Loucy (cell line): ENCODE measurements at regions not wholly inside any gene's neighbourhood (a gene's known extent, or its start where the extent isn't known, plus 50 kb on each side); places are given as distances from the start of the nearest gene placed in this dataset.

Source experiments
- H2AFZ ChIP-seq: fragments of 200-600 bp; sonication (generic); 2 replicates; pipeline ENCODE4 v1.6.0; 2016; ENCODE audit warnings: antibody characterized with exemption, mild to moderate bottlenecking, low read length, moderate library complexity
- H3F3A ChIP-seq: fragments of 200-600 bp; 2 replicates; pipeline ENCODE4 v1.6.0; 2016; ENCODE audit warnings: antibody characterized with exemption, low read depth, mild to moderate bottlenecking
- H3K27me3 ChIP-seq: fragments of 200-600 bp; sonication (generic); 2 replicates; pipeline ENCODE4 v1.6.1; 2014; ENCODE audit warnings: low read length, mild to moderate bottlenecking; ENCODE audit not compliant: insufficient read depth, poor library complexity, severe bottlenecking
- H3K36me3 ChIP-seq: fragments of 200-600 bp; sonication (generic); 2 replicates; pipeline ENCODE4 v1.6.1; 2016; ENCODE audit warnings: low read length; ENCODE audit not compliant: insufficient read depth
- H3K4me1 ChIP-seq: fragments of 200-600 bp; sonication (generic); 2 replicates; pipeline ENCODE4 v1.5.1; 2014; ENCODE audit warnings: low read length, mild to moderate bottlenecking; ENCODE audit not compliant: insufficient read depth, poor library complexity, severe bottlenecking
- H3K4me2 ChIP-seq: fragments of 200-600 bp; sonication (generic); 2 replicates; pipeline ENCODE4 v1.6.0; 2014; ENCODE audit warnings: antibody characterized with exemption, low read length, low read depth, mild to moderate bottlenecking; ENCODE audit not compliant: poor library complexity, severe bottlenecking
- H3K4me3 ChIP-seq: fragments of 200-600 bp; sonication (generic); 2 replicates; pipeline ENCODE4 v1.5.1; 2014; ENCODE audit warnings: low read length, mild to moderate bottlenecking, mixed read lengths; ENCODE audit not compliant: poor library complexity, severe bottlenecking
- H3K79me2 ChIP-seq: fragments of 200-600 bp; sonication (generic); 2 replicates; pipeline ENCODE4 v1.6.1; 2014; ENCODE audit warnings: low read length; ENCODE audit not compliant: insufficient read depth
- H3K9ac ChIP-seq: fragments of 200-600 bp; sonication (generic); 2 replicates; pipeline ENCODE4 v1.6.0; 2014; ENCODE audit warnings: mild to moderate bottlenecking, low read depth, low read length, moderate library complexity; ENCODE audit not compliant: poor library complexity, severe bottlenecking
- H3K9me2 ChIP-seq: fragments of 200-600 bp; sonication (generic); replicated peaks from 2 replicates; pipeline ENCODE4 v1.6.1; 2016; ENCODE audit warnings: low read depth, low read length, mixed read lengths
- H3K9me3 ChIP-seq: fragments of 200-600 bp; sonication (generic); 2 replicates; pipeline ENCODE4 v1.6.1; 2014; ENCODE audit warnings: mild to moderate bottlenecking, antibody characterized with exemption, low read length, low read depth; ENCODE audit not compliant: insufficient read depth
- H4K20me1 ChIP-seq: fragments of 200-600 bp; sonication (generic); 2 replicates; pipeline ENCODE4 v1.6.0; 2014; ENCODE audit warnings: antibody characterized with exemption, low read length, mild to moderate bottlenecking; ENCODE audit not compliant: insufficient read depth, poor library complexity, severe bottlenecking
- CTCF ChIP-seq: fragments of 200-600 bp; sonication (generic); conservative IDR thresholded peaks from 2 replicates; pipeline ENCODE4 v1.5.1; 2014; ENCODE audit warnings: mild to moderate bottlenecking, antibody characterized with exemption, low read length
- EZH2phosphoT487 ChIP-seq: fragments of 200-600 bp; IDR thresholded peaks from 2 replicates; pipeline ENCODE4 v1.6.1; 2018; ENCODE audit warnings: antibody characterized with exemption, mild to moderate bottlenecking, moderate library complexity, borderline replicate concordance

GRCh38 chr4:144347121-144347520, 206.6 kb upstream of the GYPA start:
- peaks cover 8% of the 10 kb centered on the region for H3K4me1 ChIP-seq
- H4K20me1 ChIP-seq: no peaks in the 10 kb centered on the region
- H3K9me2 ChIP-seq: no peaks in the 10 kb centered on the region
- H3K9me3 ChIP-seq: no peaks in the 10 kb centered on the region
- no peak overlapping the region for H3K4me2 ChIP-seq
- H3K79me2 ChIP-seq: no peaks in the 10 kb centered on the region
- H3K36me3 ChIP-seq: no peaks in the 10 kb centered on the region
- no peaks in the 10 kb centered on the region for H3F3A ChIP-seq
- H3K4me3 ChIP-seq: no peak overlapping the region
- TF ChIP-seq EZH2phosphoT487: no peak
- TF ChIP-seq CTCF: no peak
- H3K9ac ChIP-seq: no peak overlapping the region
- H3K27me3 ChIP-seq: no peaks in the 10 kb centered on the region
- no peak overlapping the region for H2AFZ ChIP-seq

GRCh38 chr4:144350706-144351105, 210.2 kb upstream of the GYPA start:
- no peaks in the 10 kb centered on the region for H3K36me3 ChIP-seq
- H3F3A ChIP-seq: no peaks in the 10 kb centered on the region
- H2AFZ ChIP-seq: no peak overlapping the region
- H3K9me2 ChIP-seq: no peaks in the 10 kb centered on the region
- H3K9ac ChIP-seq: no peak overlapping the region
- no peaks in the 10 kb centered on the region for H3K79me2 ChIP-seq
- H3K4me1 ChIP-seq: no peaks in the 10 kb centered on the region
- no peak for TF ChIP-seq EZH2phosphoT487
- TF ChIP-seq CTCF: no peak
- H3K4me3 ChIP-seq: no peak overlapping the region
- no peaks in the 10 kb centered on the region for H3K27me3 ChIP-seq
- H3K9me3 ChIP-seq: no peaks in the 10 kb centered on the region
- no peak overlapping the region for H3K4me2 ChIP-seq
- no peaks in the 10 kb centered on the region for H4K20me1 ChIP-seq

GRCh38 chr4:144351306-144351705, 210.8 kb upstream of the GYPA start:
- Histone ChIP-seq H3K36me3 (no peaks in the 10 kb centered on the region), H3K4me3 (no peak overlapping the region), H3K4me1 (peaks cover 6% of the 10 kb centered on the region), H4K20me1 (no peaks in the 10 kb centered on the region), H3K9ac (no peak overlapping the region), H2AFZ (no peak overlapping the region), H3K9me3 (no peaks in the 10 kb centered on the region), H3K79me2 (no peaks in the 10 kb centered on the region), H3K9me2 (no peaks in the 10 kb centered on the region), H3K4me2 (no peak overlapping the region), H3K27me3 (no peaks in the 10 kb centered on the region), H3F3A (no peaks in the 10 kb centered on the region)
- TF ChIP-seq CTCF (no peak), EZH2phosphoT487 (no peak)
